Keratinocyte (primary cell): ENCODE measurements at regions not wholly inside any gene's neighbourhood (a gene's known extent, or its start where the extent isn't known, plus 50 kb on each side); places are given as distances from the start of the nearest gene placed in this dataset.

Experiments
- CTCF ChIP-seq, 3 experiments: IDR thresholded peaks in 1 of 3; conservative IDR thresholded peaks in 1 of 3; optimal IDR thresholded peaks in 1 of 3; 2 replicates in 2 of 3; 3 replicates in 1 of 3; pipeline versions ENCODE3 to v1.5.1; 2011; ENCODE audit warnings: low read length in 3 of 3, mild to moderate bottlenecking in 3 of 3, moderate library complexity in 2 of 3, control low read depth in 1 of 3, inconsistent platforms in 1 of 3; ENCODE audit not compliant: insufficient read depth in 2 of 3; ENCODE audit errors: extremely low read depth in 1 of 3
- EZH2 ChIP-seq: IDR thresholded peaks from one replicate; pipeline ENCODE4 v1.6.1; 2012; ENCODE audit warnings: inconsistent platforms, mild to moderate bottlenecking, low read length, moderate library complexity

GRCh38 chr2:176821350-176821749 lies 391.2 kb upstream of the HNRNPA3 start:
- TF ChIP-seq CTCF (optimal IDR thresholded peaks at IDR 0.05 in 1 of 3, IDR thresholded peaks at IDR 0.05 in 1 of 3, conservative IDR thresholded peaks at IDR 0.05 in 1 of 3; ENCODE audit: extremely low read depth in 1 of 3, insufficient read depth in 2 of 3, low read length in 3 of 3) (no peak), EZH2 (no peak)
